PC-3 (cell line): ENCODE measurements at regions not wholly inside any gene's neighbourhood (a gene's known extent, or its start where the extent isn't known, plus 50 kb on each side); places are given as distances from the start of the nearest gene placed in this dataset.

Experiments
- EZH2 ChIP-seq: fragments of 300-600 bp; sonication (generic); IDR thresholded peaks from one replicate; pipeline ENCODE4 v1.6.1; 2017; ENCODE audit warnings: antibody characterized with exemption, mild to moderate bottlenecking, low read length; ENCODE audit not compliant: unreplicated experiment
- TF ChIP-seq, protein P1 (sequence below): fragments of 300-600 bp; sonication (generic); conservative IDR thresholded peaks from 2 replicates; pipeline ENCODE4 v1.5.1; 2017; ENCODE audit warnings: antibody characterized with exemption, low read depth, mild to moderate bottlenecking, low read length

- TF ChIP-seq, protein P1, sequence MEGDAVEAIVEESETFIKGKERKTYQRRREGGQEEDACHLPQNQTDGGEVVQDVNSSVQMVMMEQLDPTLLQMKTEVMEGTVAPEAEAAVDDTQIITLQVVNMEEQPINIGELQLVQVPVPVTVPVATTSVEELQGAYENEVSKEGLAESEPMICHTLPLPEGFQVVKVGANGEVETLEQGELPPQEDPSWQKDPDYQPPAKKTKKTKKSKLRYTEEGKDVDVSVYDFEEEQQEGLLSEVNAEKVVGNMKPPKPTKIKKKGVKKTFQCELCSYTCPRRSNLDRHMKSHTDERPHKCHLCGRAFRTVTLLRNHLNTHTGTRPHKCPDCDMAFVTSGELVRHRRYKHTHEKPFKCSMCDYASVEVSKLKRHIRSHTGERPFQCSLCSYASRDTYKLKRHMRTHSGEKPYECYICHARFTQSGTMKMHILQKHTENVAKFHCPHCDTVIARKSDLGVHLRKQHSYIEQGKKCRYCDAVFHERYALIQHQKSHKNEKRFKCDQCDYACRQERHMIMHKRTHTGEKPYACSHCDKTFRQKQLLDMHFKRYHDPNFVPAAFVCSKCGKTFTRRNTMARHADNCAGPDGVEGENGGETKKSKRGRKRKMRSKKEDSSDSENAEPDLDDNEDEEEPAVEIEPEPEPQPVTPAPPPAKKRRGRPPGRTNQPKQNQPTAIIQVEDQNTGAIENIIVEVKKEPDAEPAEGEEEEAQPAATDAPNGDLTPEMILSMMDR: no peak
- TF ChIP-seq EZH2: no peak
These were observed 98.2 kb upstream of the C14orf180 start for GRCh38 chr14:104481323-104481722.
